C4-2B (cell line): ENCODE measurements at regions not wholly inside any gene's neighbourhood (a gene's known extent, or its start where the extent isn't known, plus 50 kb on each side); places are given as distances from the start of the nearest gene placed in this dataset.
"Not testable (repeated sequence)": the region's sequence is repeated elsewhere in the genome, so short reads cannot be mapped to it uniquely, and the experiment has no call there.

ENCODE experiments used
- H3K27ac ChIP-seq: fragments of 450-650 bp; 2 replicates; pipeline ENCODE4 v1.5.1; 2017
- CTCF ChIP-seq: fragments of 450-650 bp; conservative IDR thresholded peaks from 2 replicates; pipeline ENCODE4 v1.5.1; 2017; ENCODE audit warnings: mild to moderate bottlenecking
- ZFX ChIP-seq: fragments of 450-650 bp; IDR thresholded peaks from 2 replicates; pipeline ENCODE4 v1.6.1; 2017

DNA sequence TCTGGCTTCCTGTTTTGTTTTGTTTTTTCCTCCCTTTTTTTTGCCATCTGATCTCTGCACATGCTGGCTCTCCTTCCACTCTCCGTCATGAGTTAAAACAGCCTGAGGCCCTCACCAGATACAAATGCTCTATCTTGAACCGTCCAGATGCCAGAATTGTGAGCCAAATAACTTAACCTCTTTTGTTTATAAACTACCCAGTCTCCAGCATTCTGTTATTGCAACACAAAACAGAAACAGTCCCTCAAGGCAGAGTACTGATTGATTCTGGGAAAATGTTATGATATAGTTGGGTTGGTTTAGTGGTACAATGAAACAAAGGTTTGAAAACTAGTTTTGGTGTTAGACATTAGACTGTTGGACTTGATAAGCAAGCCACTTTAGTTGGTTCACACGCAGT is 1390.0 kb upstream of the RAG2 start:
- no peak overlapping the region for H3K27ac ChIP-seq
- TF ChIP-seq ZFX (no peak), CTCF (no peak)

- no peak for TF ChIP-seq CTCF
- TF ChIP-seq ZFX, result no peak
Measured at GRCh38 chr11:37984991-37985390, 1387.0 kb upstream of the RAG2 start.

DNA sequence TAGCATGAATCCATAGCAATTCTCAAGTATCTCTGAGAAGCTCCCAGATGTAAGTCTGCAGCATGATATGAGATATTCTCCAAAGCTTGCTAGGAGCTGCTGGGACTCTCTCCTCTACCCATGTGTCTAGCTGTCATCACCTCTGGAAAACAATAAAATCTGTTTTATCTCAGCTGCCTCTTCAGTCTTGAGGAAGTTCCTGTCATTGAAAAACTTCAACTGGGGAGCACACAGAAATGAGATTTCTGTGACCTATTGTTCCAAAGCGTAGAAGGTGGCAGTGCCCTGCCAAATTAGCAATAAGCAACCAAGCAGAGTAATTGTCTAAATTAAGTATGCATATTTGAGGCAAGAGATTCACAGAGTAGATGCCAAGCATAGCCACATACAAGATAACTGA is 1380.6 kb upstream of the RAG2 start:
- no peak overlapping the region for H3K27ac ChIP-seq
- TF ChIP-seq ZFX, result no peak
- no peak for TF ChIP-seq CTCF

More at GRCh38 chr11:37984991-37985390, 1387.0 kb upstream of the RAG2 start:
- no peak overlapping the region for H3K27ac ChIP-seq

DNA sequence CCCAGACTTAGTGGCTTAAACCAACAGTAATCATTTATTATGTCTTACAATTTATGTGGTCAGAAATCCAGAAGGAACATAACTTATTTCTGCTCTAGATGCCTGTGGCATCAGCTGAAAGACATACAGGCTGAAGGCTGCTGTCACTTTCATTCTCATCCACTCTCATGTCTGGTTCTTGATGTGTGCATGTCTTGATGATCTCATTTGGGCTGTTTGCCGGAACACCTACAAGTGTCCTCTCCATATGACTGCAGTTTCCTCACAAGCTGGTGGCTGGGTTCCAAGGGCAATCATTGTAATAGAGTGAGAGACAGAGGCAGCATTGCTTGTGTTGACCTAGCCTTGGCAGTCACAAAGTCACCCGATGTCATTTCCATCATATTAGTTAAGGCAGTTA is 1375.9 kb upstream of the RAG2 start:
- H3K27ac ChIP-seq, result no peak overlapping the region
- no peak for TF ChIP-seq ZFX
- TF ChIP-seq CTCF, result no peak

DNA sequence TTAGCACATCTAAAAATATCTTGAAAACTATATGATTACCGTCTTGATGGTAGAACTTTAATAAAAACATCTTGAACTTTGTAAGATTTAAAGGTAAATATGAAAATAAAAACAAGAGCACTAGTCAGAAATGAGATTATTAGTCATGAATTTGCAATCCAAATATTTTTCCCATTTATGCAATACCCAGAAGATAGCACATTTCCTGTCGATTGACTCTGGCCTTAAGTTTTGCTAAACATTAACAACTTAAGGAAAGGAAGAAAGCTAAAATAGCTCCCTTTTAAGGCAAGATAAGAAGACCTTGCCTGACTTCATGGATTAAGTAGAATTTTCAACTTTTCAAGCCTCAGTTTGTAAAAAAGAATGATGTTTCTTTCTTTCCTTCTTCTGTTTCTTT is 1374.7 kb upstream of the RAG2 start:
- no peak overlapping the region for H3K27ac ChIP-seq
- TF ChIP-seq ZFX (no peak), CTCF (no peak)

GRCh38 chr11:37969336-37969735 is 1371.3 kb upstream of the RAG2 start:
- H3K27ac ChIP-seq, result not testable (repeated sequence)

GRCh38 chr11:37968148-37968547 is 1370.1 kb upstream of the RAG2 start:
- H3K27ac ChIP-seq, result no peak overlapping the region
- TF ChIP-seq ZFX (no peak), CTCF (no peak)

- H3K27ac ChIP-seq, result no peak overlapping the region
Measured at GRCh38 chr11:37967635-37968034, 1369.6 kb upstream of the RAG2 start.

More at GRCh38 chr11:37967635-37968034, 1369.6 kb upstream of the RAG2 start:
- no peak for TF ChIP-seq ZFX
- TF ChIP-seq CTCF, result no peak
